Astrocyte (in vitro differentiated cells and primary cell): ENCODE measurements at regions not wholly inside any gene's neighbourhood (a gene's known extent, or its start where the extent isn't known, plus 50 kb on each side); places are given as distances from the start of the nearest gene placed in this dataset.

Experiments used
- EZH2 ChIP-seq: IDR thresholded peaks from 2 replicates; pipeline ENCODE4 v1.6.1; 2012; ENCODE audit warnings: mild to moderate bottlenecking, low read length, inconsistent platforms; ENCODE audit not compliant: insufficient read depth
- TF ChIP-seq, protein P1 (sequence below): IDR thresholded peaks from 2 replicates; pipeline ENCODE4 v1.5.1; 2011; ENCODE audit warnings: low read depth, mild to moderate bottlenecking, inconsistent platforms, low read length, moderate library complexity; ENCODE audit not compliant: insufficient read depth

DNA sequence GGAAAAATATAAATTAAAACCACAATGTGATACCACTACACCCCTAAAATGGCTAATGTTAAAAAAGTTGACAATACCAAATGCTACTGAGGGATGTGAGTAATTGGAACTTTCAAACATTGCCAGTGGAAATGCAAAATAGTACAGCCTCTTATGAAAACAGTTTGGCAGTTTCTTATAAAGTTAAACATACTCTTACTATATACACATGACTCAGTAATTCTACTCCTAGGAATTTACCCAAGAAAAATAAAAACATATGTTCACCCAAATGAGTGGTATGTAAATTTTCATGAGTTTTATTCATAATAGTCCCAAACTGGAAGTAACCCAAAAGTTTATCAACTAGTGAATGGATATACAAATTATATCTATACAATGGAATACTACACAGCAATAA, 228.0 kb downstream of the CYP26B1 start:
- TF ChIP-seq EZH2, result no peak
- TF ChIP-seq, protein P1, sequence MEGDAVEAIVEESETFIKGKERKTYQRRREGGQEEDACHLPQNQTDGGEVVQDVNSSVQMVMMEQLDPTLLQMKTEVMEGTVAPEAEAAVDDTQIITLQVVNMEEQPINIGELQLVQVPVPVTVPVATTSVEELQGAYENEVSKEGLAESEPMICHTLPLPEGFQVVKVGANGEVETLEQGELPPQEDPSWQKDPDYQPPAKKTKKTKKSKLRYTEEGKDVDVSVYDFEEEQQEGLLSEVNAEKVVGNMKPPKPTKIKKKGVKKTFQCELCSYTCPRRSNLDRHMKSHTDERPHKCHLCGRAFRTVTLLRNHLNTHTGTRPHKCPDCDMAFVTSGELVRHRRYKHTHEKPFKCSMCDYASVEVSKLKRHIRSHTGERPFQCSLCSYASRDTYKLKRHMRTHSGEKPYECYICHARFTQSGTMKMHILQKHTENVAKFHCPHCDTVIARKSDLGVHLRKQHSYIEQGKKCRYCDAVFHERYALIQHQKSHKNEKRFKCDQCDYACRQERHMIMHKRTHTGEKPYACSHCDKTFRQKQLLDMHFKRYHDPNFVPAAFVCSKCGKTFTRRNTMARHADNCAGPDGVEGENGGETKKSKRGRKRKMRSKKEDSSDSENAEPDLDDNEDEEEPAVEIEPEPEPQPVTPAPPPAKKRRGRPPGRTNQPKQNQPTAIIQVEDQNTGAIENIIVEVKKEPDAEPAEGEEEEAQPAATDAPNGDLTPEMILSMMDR, result no peak
